Mucosa of descending colon (tissue), 3 donors: ENCODE measurements at regions not wholly inside any gene's neighbourhood (a gene's known extent, or its start where the extent isn't known, plus 50 kb on each side); places are given as distances from the start of the nearest gene placed in this dataset.

ENCODE experiments used
- ATAC-seq: fragments of 200-7000 bp; cut with Tn5 transposase; one replicate; pipeline ENCODE4 v1.9.1; 2020; ENCODE audit warnings: mild to moderate bottlenecking, moderate library complexity
- DNase-seq, 3 donors: peaks; one replicate each; pipeline ENCODE4 v3.0.0-alpha.2; 2020
- H3K36me3 ChIP-seq: fragments of 200-600 bp; one replicate; pipeline ENCODE4 v1.8.0; 2021; ENCODE audit warnings: low read depth, mild to moderate bottlenecking
- H3K4me1 ChIP-seq: fragments of 200-600 bp; one replicate; pipeline ENCODE4 v1.8.0; 2021; ENCODE audit warnings: low read depth, mild to moderate bottlenecking
- H3K4me3 ChIP-seq: fragments of 200-600 bp; one replicate; pipeline ENCODE4 v1.8.0; 2021; ENCODE audit warnings: mild to moderate bottlenecking
- H3K9me3 ChIP-seq: fragments of 200-600 bp; one replicate; pipeline ENCODE4 v1.8.0; 2021; ENCODE audit warnings: mild to moderate bottlenecking
- CTCF ChIP-seq: fragments of 200-600 bp; IDR thresholded peaks from one replicate; pipeline ENCODE4 v1.8.0; 2022; ENCODE audit warnings: antibody characterized with exemption, mild to moderate bottlenecking
- intact Hi-C, 2 donors: fragments of 100-400 bp; cut with DNase I in 1 of 2; cut with micrococcal nuclease in 1 of 2; formaldehyde crosslinking; loops; one replicate each; pipeline versions ENCODE4 v1.11.0 to v1.11.1; 2022; cut with DNase I, micrococcal nuclease
- donor health status: DM: no; HTN: no; CAD: no; lungs with moderate emphysema.
- donor health status: DM: no; HTN: no; CAD: no.
- donor health status: DM: no; HTN: yes; CAD: no.

GRCh38 chr3:161794551-161794950 lies 297.9 kb downstream of the OTOL1 start:
- intact Hi-C loops = no loop called here
- Histone ChIP-seq H3K4me1 (no peaks in the 10 kb centered on the region), H3K9me3 (no peaks in the 10 kb centered on the region), H3K36me3 (no peaks in the 10 kb centered on the region), H3K4me3 (no peak overlapping the region)
- DNase-seq (no peak), ATAC-seq (no peak)
- TF ChIP-seq CTCF = no peak

- TF ChIP-seq CTCF = no peak
- Histone ChIP-seq H3K4me3 (no peak overlapping the region), H3K4me1 (no peaks in the 10 kb centered on the region), H3K9me3 (no peaks in the 10 kb centered on the region), H3K36me3 (no peaks in the 10 kb centered on the region)
- DNase-seq (no peak), ATAC-seq (no peak)
- intact Hi-C loops = no loop called here
Measured at GRCh38 chr3:161796312-161796711, 299.7 kb downstream of the OTOL1 start.

GRCh38 chr3:161796780-161797179 lies 300.2 kb downstream of the OTOL1 start:
- no peak for ATAC-seq
- no peak for DNase-seq
- Histone ChIP-seq H3K9me3 (no peaks in the 10 kb centered on the region), H3K4me3 (no peak overlapping the region), H3K4me1 (no peaks in the 10 kb centered on the region), H3K36me3 (no peaks in the 10 kb centered on the region)
- no peak for TF ChIP-seq CTCF
- intact Hi-C loops = no loop called here

- intact Hi-C loops = no loop called here
- Histone ChIP-seq H3K4me1 (no peaks in the 10 kb centered on the region), H3K36me3 (no peaks in the 10 kb centered on the region), H3K9me3 (no peaks in the 10 kb centered on the region), H3K4me3 (no peak overlapping the region)
- DNase-seq (no peak), ATAC-seq (no peak)
- no peak for TF ChIP-seq CTCF
Measured at GRCh38 chr3:161798016-161798415, 301.4 kb downstream of the OTOL1 start.

GRCh38 chr3:161800985-161801559 lies 304.5 kb downstream of the OTOL1 start:
- no peak for TF ChIP-seq CTCF
- no peak for ATAC-seq
- intact Hi-C loops = no loop called here

GRCh38 chr3:161818106-161818505 lies 321.5 kb downstream of the OTOL1 start:
- TF ChIP-seq CTCF = no peak
- Histone ChIP-seq H3K36me3 (no peaks in the 10 kb centered on the region), H3K4me1 (no peaks in the 10 kb centered on the region), H3K9me3 (no peaks in the 10 kb centered on the region), H3K4me3 (no peak overlapping the region)
- DNase-seq (no peak), ATAC-seq (no peak)
- intact Hi-C loops = no loop called here

More at GRCh38 chr3:161800985-161801559, 304.5 kb downstream of the OTOL1 start:
- Histone ChIP-seq H3K9me3 (no peaks in the 10 kb centered on the region), H3K4me3 (no peak overlapping the region), H3K4me1 (no peaks in the 10 kb centered on the region), H3K36me3 (no peaks in the 10 kb centered on the region)
- DNase-seq = no peak
